ENCODE measurements at regions not wholly inside any gene's neighbourhood (a gene's known extent, or its start where the extent isn't known, plus 50 kb on each side); places are given as distances from the start of the nearest gene placed in this dataset.

DNA sequence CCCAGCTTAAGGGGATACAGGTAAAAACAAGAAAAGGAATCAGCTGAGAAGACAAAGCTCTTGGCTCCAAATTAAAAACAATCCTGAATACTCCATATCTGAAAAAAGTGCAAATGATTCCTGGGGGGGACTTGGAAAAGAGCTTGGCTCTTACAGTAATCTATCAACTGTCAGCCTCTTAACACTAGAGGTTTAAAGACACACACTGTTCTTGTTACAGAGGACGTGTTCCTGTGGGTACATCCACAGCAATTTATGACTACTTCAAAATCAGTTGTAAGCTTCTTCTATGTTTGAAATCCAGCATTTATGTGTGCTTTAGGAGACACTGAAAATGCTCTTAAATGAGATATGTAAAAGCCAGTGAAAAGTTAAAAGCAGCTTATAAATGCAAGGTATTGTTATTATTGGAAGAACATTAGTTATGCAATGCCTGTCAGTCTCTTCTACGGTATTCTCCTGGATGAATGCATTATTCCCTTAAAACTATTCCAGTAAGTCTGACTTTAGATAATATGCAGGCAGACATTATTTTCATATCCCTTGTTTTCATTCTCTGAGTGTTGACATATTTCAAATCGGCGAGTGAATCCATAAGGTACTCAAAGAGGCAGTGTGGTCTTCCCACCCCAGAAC is 408.4 kb upstream of the ADAMTS9 start:
- TF ChIP-seq ZNF626 (tag by site-specific recombination; IDR thresholded peaks at IDR 0.05) (no peak), ZNF394 (tag by site-specific recombination; IDR thresholded peaks at IDR 0.05; ENCODE audit: borderline replicate concordance) (no peak), GFI1B (tag by site-specific recombination; IDR thresholded peaks at IDR 0.05) (no peak), HOXA7 (CRISPR knock-in tag; IDR thresholded peaks at IDR 0.05; ENCODE audit: borderline replicate concordance) (no peak), ZNF544 (tag by site-specific recombination; IDR thresholded peaks at IDR 0.05) (no peak), BCL11A (tag by site-specific recombination; IDR thresholded peaks at IDR 0.05; ENCODE audit: low read depth) (no peak)
- TF ChIP-seq, protein P1, sequence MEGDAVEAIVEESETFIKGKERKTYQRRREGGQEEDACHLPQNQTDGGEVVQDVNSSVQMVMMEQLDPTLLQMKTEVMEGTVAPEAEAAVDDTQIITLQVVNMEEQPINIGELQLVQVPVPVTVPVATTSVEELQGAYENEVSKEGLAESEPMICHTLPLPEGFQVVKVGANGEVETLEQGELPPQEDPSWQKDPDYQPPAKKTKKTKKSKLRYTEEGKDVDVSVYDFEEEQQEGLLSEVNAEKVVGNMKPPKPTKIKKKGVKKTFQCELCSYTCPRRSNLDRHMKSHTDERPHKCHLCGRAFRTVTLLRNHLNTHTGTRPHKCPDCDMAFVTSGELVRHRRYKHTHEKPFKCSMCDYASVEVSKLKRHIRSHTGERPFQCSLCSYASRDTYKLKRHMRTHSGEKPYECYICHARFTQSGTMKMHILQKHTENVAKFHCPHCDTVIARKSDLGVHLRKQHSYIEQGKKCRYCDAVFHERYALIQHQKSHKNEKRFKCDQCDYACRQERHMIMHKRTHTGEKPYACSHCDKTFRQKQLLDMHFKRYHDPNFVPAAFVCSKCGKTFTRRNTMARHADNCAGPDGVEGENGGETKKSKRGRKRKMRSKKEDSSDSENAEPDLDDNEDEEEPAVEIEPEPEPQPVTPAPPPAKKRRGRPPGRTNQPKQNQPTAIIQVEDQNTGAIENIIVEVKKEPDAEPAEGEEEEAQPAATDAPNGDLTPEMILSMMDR (tag by site-specific recombination; IDR thresholded peaks at IDR 0.05) = no peak

Measured in HEK293 (cell line).